ENCODE measurements at regions not wholly inside any gene's neighbourhood (a gene's known extent, or its start where the extent isn't known, plus 50 kb on each side); places are given as distances from the start of the nearest gene placed in this dataset.

DNA sequence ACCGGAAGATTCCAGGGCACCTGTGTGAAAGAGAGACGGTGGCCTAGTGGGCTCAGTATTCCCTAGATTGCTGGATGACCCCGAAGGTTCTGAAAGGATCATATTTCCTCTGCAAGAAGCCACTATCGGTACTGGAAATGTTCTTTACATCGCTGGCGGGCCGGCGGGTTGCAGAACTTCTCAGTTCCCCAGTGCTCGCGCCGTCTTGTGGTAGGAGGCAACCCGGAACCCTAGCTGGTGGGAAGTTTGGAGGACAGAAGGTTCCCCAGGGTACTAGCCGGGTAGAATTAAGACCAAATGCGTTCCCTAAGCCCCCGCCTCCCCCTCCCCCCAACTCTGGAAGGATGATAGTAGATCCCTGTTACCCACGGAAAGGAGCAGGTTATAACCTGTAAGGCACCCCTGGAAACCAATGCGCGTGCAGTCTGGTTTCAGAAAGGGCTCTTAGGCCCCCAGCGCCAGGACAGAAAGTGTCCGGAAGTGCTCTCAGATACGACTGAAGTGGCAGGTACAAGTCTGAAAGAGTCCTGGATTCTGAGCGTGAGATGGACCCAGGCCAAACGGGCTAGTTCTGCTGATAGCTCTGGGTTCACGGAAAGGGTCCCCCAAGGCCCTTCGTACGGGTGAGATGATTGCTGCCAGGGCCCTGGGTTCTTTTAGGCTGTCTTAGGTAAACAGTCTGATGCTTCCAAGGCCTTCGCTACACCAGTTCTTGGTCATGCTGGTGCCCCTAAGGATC is 61.7 kb upstream of the DCAF8L1 start:
- DNase-seq (ENCODE audit: low read depth in 4 of 4, low spot score in 2 of 4) = no peak

DNA sequence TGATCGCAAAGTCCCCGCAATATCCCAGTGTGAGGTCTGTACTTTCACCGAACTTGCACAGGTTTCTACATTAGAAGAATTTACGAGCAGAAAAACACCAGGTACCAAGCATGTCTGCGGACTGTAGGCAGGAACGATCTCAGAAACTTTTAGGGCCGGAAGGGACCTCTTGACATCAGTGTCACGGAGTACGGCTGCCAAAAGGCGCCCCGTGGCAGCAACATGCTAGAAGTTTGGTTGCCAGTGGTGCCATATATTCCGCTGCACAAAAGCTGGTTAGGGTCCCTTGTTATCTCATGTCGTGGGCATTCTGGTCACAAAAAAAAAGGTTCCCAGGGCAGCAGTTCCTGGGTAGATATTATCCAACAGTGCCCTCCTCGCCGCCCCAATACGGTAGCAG is 61.0 kb upstream of the DCAF8L1 start:
- DNase-seq (ENCODE audit: low read depth in 4 of 4, low spot score in 2 of 4) = no peak

DNA sequence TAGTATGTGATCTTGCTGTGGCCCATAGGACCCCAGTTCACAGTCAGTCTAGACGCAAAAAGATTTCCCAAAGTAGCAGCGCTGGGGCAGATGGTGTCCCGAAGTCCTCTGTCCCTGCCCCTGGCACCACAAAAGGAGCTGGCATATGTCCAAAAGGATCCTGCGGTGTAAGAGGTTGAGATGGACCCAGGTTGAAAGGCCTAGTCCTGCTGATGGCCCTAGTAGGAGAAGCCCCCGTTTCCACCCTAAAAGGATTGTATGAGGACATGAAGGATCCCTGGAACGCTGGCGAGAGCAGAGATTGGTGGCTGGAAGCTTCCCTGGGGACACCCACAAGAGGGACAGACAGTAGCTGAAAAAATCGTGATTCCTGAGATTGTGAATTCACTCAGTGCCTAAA is 58.0 kb upstream of the DCAF8L1 start:
- DNase-seq (ENCODE audit: low read depth in 4 of 4, low spot score in 2 of 4) = no peak
